Superior temporal gyrus (tissue), 1 donor: ENCODE measurements at regions not wholly inside any gene's neighbourhood (a gene's known extent, or its start where the extent isn't known, plus 50 kb on each side); places are given as distances from the start of the nearest gene placed in this dataset.
"Not testable (repeated sequence)": the region's sequence is repeated elsewhere in the genome, so short reads cannot be mapped to it uniquely, and the experiment has no call there.

ENCODE experiments used
- DNase-seq: peaks from one replicate; pipeline ENCODE4 v3.0.0-alpha.2; 2016; ENCODE audit errors: extremely low spot score

GRCh38 chr10:133020193-133020817 is 67.4 kb upstream of the ADGRA1 start:
- no peak for DNase-seq

- DNase-seq: no peak
Observed at GRCh38 chr10:133019651-133020050, 68.1 kb upstream of the ADGRA1 start.

- no peak for DNase-seq
Observed at GRCh38 chr10:133019191-133019590, 68.5 kb upstream of the ADGRA1 start.

GRCh38 chr10:133018491-133018890 is 69.2 kb upstream of the ADGRA1 start:
- no peak for DNase-seq

- DNase-seq: no peak
Observed at GRCh38 chr10:133017203-133017601, 70.5 kb upstream of the ADGRA1 start.

- no peak for DNase-seq
Observed at GRCh38 chr10:133016493-133017202, 71.1 kb upstream of the ADGRA1 start.

- DNase-seq: no peak
Observed at GRCh38 chr10:133015816-133016462, 71.8 kb upstream of the ADGRA1 start.

- no peak for DNase-seq
Observed at GRCh38 chr10:133015321-133015720, 72.4 kb upstream of the ADGRA1 start.

- no peak for DNase-seq
Observed at GRCh38 chr10:133014416-133015210, 72.2 kb upstream of the CFAP46 start.

GRCh38 chr10:133013463-133013862 is 71.1 kb upstream of the CFAP46 start:
- DNase-seq: no peak

- no peak for DNase-seq
Observed at GRCh38 chr10:133012573-133013359, 70.4 kb upstream of the CFAP46 start.

- no peak for DNase-seq
Observed at GRCh38 chr10:133011882-133012281, 69.5 kb upstream of the CFAP46 start.

GRCh38 chr10:133011393-133011792 is 69.0 kb upstream of the CFAP46 start:
- not testable (repeated sequence) for DNase-seq

- not testable (repeated sequence) for DNase-seq
Observed at GRCh38 chr10:133010843-133011179, 68.4 kb upstream of the CFAP46 start.

- DNase-seq: no peak
Observed at GRCh38 chr10:133010095-133010842, 67.9 kb upstream of the CFAP46 start.

- DNase-seq: no peak
Observed at GRCh38 chr10:133009218-133009950, 67.0 kb upstream of the CFAP46 start.

GRCh38 chr10:133008736-133009135 is 66.4 kb upstream of the CFAP46 start:
- DNase-seq: no peak

- no peak for DNase-seq
Observed at GRCh38 chr10:133008196-133008595, 65.8 kb upstream of the CFAP46 start.

GRCh38 chr10:133007360-133007858 is 65.0 kb upstream of the CFAP46 start:
- no peak for DNase-seq

GRCh38 chr10:133006806-133007205 is 64.4 kb upstream of the CFAP46 start:
- no peak for DNase-seq
